ENCODE measurements at regions not wholly inside any gene's neighbourhood (a gene's known extent, or its start where the extent isn't known, plus 50 kb on each side); places are given as distances from the start of the nearest gene placed in this dataset.

DNA sequence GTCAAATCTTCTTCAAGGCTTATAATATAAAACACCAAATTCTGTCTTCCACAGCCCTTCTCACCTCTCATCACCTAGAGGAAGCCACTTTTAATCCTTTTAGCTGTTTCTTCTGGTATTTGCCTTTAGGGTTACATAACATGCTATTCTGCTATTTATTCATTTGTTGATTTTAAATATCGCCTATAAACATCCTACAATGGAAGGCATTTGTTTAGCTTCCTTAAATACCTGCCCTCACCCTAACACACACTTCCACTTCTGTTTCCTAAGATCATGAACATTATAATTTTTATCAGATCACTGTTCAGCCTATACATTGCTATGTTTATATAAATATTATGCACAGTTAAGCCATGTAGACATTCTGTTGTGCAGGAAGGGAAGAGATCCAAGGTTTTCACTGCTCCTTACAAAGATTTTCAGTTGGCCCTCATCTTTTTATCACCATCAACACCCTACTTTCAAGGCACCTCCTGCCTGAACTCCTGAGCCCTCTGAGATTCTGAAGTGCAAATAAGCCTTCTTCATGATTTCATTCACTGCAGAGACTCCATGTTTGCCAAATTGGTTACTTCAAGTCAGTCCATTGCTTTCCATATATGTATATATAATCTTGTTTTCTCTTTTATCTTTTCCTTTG lies 356.9 kb upstream of the ACTBL2 start:
- TF ChIP-seq, protein P1, sequence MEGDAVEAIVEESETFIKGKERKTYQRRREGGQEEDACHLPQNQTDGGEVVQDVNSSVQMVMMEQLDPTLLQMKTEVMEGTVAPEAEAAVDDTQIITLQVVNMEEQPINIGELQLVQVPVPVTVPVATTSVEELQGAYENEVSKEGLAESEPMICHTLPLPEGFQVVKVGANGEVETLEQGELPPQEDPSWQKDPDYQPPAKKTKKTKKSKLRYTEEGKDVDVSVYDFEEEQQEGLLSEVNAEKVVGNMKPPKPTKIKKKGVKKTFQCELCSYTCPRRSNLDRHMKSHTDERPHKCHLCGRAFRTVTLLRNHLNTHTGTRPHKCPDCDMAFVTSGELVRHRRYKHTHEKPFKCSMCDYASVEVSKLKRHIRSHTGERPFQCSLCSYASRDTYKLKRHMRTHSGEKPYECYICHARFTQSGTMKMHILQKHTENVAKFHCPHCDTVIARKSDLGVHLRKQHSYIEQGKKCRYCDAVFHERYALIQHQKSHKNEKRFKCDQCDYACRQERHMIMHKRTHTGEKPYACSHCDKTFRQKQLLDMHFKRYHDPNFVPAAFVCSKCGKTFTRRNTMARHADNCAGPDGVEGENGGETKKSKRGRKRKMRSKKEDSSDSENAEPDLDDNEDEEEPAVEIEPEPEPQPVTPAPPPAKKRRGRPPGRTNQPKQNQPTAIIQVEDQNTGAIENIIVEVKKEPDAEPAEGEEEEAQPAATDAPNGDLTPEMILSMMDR (IDR thresholded peaks at IDR 0.05), result no peak
- TF ChIP-seq POLR2A (IDR thresholded peaks at IDR 0.05), result no peak
